ENCODE measurements at regions not wholly inside any gene's neighbourhood (a gene's known extent, or its start where the extent isn't known, plus 50 kb on each side); places are given as distances from the start of the nearest gene placed in this dataset.

DNA sequence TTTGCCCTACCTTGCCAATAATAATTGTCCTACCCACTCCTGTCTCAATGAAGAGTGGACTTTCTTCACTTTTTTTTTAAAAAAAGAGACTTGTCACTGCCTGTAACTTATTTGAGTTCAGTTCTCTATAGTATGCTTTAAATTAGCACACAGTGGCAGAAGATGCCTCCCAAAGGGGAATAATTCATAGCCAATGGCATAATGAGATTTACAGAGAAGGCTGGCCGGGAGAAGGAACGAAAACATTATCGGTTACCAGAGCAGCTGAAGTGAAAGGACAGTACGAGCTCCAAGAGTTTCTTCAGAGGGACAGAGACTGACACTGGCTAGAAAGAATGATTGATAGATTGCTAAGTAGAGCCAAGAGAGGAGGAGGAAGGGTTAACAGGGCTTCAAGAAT is 356.3 kb downstream of the EMP1 start:
- no peak for TF ChIP-seq FOSL2 (IDR thresholded peaks at IDR 0.05; ENCODE audit: borderline replicate concordance, low read depth)
- no peak for TF ChIP-seq FOXJ3 (CRISPR knock-in tag; IDR thresholded peaks at IDR 0.05)
- TF ChIP-seq, protein P1, sequence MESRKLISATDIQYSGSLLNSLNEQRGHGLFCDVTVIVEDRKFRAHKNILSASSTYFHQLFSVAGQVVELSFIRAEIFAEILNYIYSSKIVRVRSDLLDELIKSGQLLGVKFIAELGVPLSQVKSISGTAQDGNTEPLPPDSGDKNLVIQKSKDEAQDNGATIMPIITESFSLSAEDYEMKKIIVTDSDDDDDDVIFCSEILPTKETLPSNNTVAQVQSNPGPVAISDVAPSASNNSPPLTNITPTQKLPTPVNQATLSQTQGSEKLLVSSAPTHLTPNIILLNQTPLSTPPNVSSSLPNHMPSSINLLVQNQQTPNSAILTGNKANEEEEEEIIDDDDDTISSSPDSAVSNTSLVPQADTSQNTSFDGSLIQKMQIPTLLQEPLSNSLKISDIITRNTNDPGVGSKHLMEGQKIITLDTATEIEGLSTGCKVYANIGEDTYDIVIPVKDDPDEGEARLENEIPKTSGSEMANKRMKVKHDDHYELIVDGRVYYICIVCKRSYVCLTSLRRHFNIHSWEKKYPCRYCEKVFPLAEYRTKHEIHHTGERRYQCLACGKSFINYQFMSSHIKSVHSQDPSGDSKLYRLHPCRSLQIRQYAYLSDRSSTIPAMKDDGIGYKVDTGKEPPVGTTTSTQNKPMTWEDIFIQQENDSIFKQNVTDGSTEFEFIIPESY (IDR thresholded peaks at IDR 0.05; ENCODE audit: borderline replicate concordance, low read depth), result no peak
- TF ChIP-seq, protein P2, sequence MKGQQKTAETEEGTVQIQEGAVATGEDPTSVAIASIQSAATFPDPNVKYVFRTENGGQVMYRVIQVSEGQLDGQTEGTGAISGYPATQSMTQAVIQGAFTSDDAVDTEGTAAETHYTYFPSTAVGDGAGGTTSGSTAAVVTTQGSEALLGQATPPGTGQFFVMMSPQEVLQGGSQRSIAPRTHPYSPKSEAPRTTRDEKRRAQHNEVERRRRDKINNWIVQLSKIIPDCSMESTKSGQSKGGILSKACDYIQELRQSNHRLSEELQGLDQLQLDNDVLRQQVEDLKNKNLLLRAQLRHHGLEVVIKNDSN (IDR thresholded peaks at IDR 0.05; ENCODE audit: borderline replicate concordance, low read depth), result no peak
- TF ChIP-seq SMC3 (IDR thresholded peaks at IDR 0.05; ENCODE audit: low read depth, low read length), result no peak
- ChIA-PET CTCF (interaction anchor here (0.9 to 2.0 kb wide), 2 partner anchors 18 to 275 kb away, joined by 3 to 11 read pairs; no protein-coding TSS in a partner anchor), POLR2A (no interaction called here)
- H3K9ac ChIP-seq, result no peak overlapping the region
- no peaks in the 10 kb centered on the region for H3F3A ChIP-seq (replicated peaks; ENCODE audit: insufficient read depth)
- H3K4me1 ChIP-seq (ENCODE audit: control insufficient read depth in 1 of 2, insufficient read depth in 2 of 2, low read depth in 1 of 2, low read length in 1 of 2), result no peaks in the 10 kb centered on the region
- no peak overlapping the region for H3K27ac ChIP-seq (ENCODE audit: low read depth in 2 of 2, low read length in 1 of 2)
- H4K20me1 ChIP-seq (ENCODE audit: insufficient read depth), result no peaks in the 10 kb centered on the region
- no peaks in the 10 kb centered on the region for H3K79me2 ChIP-seq (ENCODE audit: insufficient read depth)
- DNase-seq, result no peak
- H3K27me3 ChIP-seq (ENCODE audit: insufficient read depth), result no peaks in the 10 kb centered on the region
- 7% methylated on average over 4 of the region's 4 CpGs for WGBS (ENCODE audit: low lambda C conversion rate)
- H3K36me3 ChIP-seq (replicated peaks in 1 of 2; ENCODE audit: control insufficient read depth in 1 of 2, insufficient read depth in 2 of 2, low read length in 1 of 2), result no peaks in the 10 kb centered on the region
- no peaks in the 10 kb centered on the region for H3K9me2 ChIP-seq
- H3K4me3 ChIP-seq (ENCODE audit: low read depth in 2 of 2, low read length in 1 of 2), result no peak overlapping the region
- H3K4me2 ChIP-seq, result no peak overlapping the region
- H3K9me3 ChIP-seq, result no peaks in the 10 kb centered on the region
- no peak overlapping the region for H2AFZ ChIP-seq (ENCODE audit: low read depth)

DNA sequence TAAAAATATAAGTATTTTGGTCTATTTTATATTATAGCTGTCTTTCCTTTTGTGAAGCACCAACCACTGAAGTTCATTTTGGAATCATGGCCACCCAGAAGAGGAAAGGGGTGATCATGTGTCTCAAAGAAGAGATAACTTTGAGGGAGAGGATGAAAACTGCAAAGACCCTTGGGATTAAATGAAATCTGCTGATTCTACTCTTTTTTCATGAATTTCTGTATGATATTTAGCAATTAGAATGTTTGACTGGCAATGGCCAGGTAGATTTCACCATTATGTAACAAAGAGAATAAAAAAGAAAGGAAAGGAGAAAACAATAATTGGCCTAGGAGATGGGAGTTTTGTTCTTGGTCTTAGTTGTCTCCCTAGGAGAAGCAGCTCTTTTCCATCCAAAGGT is 350.8 kb downstream of the EMP1 start:
- CTCF ChIA-PET, result interaction anchor here (1.4 to 4.8 kb wide), 3 partner anchors 10 to 291 kb away, joined by 4 to 29 read pairs (median 5); no protein-coding TSS in a partner anchor
- POLR2A ChIA-PET, result no interaction called here
- no peak for DNase-seq
- Histone ChIP-seq H3K27me3 (ENCODE audit: insufficient read depth) (no peaks in the 10 kb centered on the region), H4K20me1 (ENCODE audit: insufficient read depth) (no peaks in the 10 kb centered on the region), H3K4me2 (no peak overlapping the region), H2AFZ (ENCODE audit: low read depth) (no peak overlapping the region), H3K36me3 (replicated peaks in 1 of 2; ENCODE audit: control insufficient read depth in 1 of 2, insufficient read depth in 2 of 2, low read length in 1 of 2) (no peaks in the 10 kb centered on the region), H3K79me2 (ENCODE audit: insufficient read depth) (no peaks in the 10 kb centered on the region), H3F3A (replicated peaks; ENCODE audit: insufficient read depth) (no peaks in the 10 kb centered on the region), H3K9me3 (no peaks in the 10 kb centered on the region), H3K4me3 (ENCODE audit: low read depth in 2 of 2, low read length in 1 of 2) (no peak overlapping the region), H3K9me2 (no peaks in the 10 kb centered on the region), H3K27ac (ENCODE audit: low read depth in 2 of 2, low read length in 1 of 2) (no peak overlapping the region), H3K9ac (no peak overlapping the region), H3K4me1 (ENCODE audit: control insufficient read depth in 1 of 2, insufficient read depth in 2 of 2, low read depth in 1 of 2, low read length in 1 of 2) (no peaks in the 10 kb centered on the region)
- TF ChIP-seq SIN3A (IDR thresholded peaks at IDR 0.05; ENCODE audit: borderline replicate concordance, low read depth, low read length), result no peak
- no peak for TF ChIP-seq TAF1 (IDR thresholded peaks at IDR 0.05; ENCODE audit: borderline replicate concordance, low read depth, low read length)
- TF ChIP-seq FOXM1 (IDR thresholded peaks at IDR 0.05; ENCODE audit: low read depth), result no peak
- TF ChIP-seq, protein P3, sequence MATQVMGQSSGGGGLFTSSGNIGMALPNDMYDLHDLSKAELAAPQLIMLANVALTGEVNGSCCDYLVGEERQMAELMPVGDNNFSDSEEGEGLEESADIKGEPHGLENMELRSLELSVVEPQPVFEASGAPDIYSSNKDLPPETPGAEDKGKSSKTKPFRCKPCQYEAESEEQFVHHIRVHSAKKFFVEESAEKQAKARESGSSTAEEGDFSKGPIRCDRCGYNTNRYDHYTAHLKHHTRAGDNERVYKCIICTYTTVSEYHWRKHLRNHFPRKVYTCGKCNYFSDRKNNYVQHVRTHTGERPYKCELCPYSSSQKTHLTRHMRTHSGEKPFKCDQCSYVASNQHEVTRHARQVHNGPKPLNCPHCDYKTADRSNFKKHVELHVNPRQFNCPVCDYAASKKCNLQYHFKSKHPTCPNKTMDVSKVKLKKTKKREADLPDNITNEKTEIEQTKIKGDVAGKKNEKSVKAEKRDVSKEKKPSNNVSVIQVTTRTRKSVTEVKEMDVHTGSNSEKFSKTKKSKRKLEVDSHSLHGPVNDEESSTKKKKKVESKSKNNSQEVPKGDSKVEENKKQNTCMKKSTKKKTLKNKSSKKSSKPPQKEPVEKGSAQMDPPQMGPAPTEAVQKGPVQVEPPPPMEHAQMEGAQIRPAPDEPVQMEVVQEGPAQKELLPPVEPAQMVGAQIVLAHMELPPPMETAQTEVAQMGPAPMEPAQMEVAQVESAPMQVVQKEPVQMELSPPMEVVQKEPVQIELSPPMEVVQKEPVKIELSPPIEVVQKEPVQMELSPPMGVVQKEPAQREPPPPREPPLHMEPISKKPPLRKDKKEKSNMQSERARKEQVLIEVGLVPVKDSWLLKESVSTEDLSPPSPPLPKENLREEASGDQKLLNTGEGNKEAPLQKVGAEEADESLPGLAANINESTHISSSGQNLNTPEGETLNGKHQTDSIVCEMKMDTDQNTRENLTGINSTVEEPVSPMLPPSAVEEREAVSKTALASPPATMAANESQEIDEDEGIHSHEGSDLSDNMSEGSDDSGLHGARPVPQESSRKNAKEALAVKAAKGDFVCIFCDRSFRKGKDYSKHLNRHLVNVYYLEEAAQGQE (IDR thresholded peaks at IDR 0.05; ENCODE audit: low read depth, low read length), result no peak
- no peak for TF ChIP-seq EP300 (IDR thresholded peaks at IDR 0.05; ENCODE audit: borderline replicate concordance in 1 of 2, low read depth in 1 of 2, low read length in 1 of 2)
- TF ChIP-seq RFX5 (IDR thresholded peaks at IDR 0.05; ENCODE audit: low read length), result no peak
- TF ChIP-seq SMC3 (IDR thresholded peaks at IDR 0.05; ENCODE audit: low read depth, low read length), result no peak

All from SK-N-SH (cell line).